T-helper 2 cell treated with Interferon-gamma antibody and Interleukin-4, amounts not matched to agents 5 μg/mL and 100 μg/mL, for 36 hours (primary cell): ENCODE measurements at regions not wholly inside any gene's neighbourhood (a gene's known extent, or its start where the extent isn't known, plus 50 kb on each side); places are given as distances from the start of the nearest gene placed in this dataset.
"Not testable (repeated sequence)": the region's sequence is repeated elsewhere in the genome, so short reads cannot be mapped to it uniquely, and the experiment has no call there.

ENCODE experiments used
- DNase-seq: peaks from one replicate; pipeline ENCODE4 v3.0.0; 2021; ENCODE audit warnings: low spot score
- H3K27ac Mint-ChIP-seq: one replicate; pipeline ENCODE4 v1.8.0; 2021; ENCODE audit warnings: mild to moderate bottlenecking, mixed read lengths
- H3K27me3 Mint-ChIP-seq: one replicate; pipeline ENCODE4 v1.8.0; 2021; ENCODE audit warnings: low read depth, mixed read lengths
- H3K36me3 Mint-ChIP-seq: one replicate; pipeline ENCODE4 v1.8.0; 2021; ENCODE audit warnings: low read depth, mixed read lengths
- H3K4me1 Mint-ChIP-seq: one replicate; pipeline ENCODE4 v1.8.0; 2021; ENCODE audit warnings: low read depth, mixed read lengths
- H3K4me3 Mint-ChIP-seq: one replicate; pipeline ENCODE4 v1.8.0; 2022; ENCODE audit warnings: mild to moderate bottlenecking, moderate library complexity, mixed read lengths
- H3K9me3 Mint-ChIP-seq: one replicate; pipeline ENCODE4 v1.8.0; 2021; ENCODE audit warnings: mixed read lengths

- Mint-ChIP-seq H3K4me3 (no peak overlapping the region), H3K9me3 (no peaks in the 10 kb centered on the region), H3K4me1 (no peaks in the 10 kb centered on the region), H3K36me3 (no peaks in the 10 kb centered on the region), H3K27me3 (no peaks in the 10 kb centered on the region), H3K27ac (no peak overlapping the region)
- no peak for DNase-seq
Measured at GRCh38 chrX:85591536-85591935, 212.1 kb upstream of the POF1B start.

- no peak for DNase-seq
- no peak overlapping the region for H3K27ac Mint-ChIP-seq
- no peaks in the 10 kb centered on the region for H3K4me1 Mint-ChIP-seq
- no peaks in the 10 kb centered on the region for H3K27me3 Mint-ChIP-seq
- no peak overlapping the region for H3K4me3 Mint-ChIP-seq
- H3K9me3 Mint-ChIP-seq = peaks cover 7% of the 10 kb centered on the region
- no peaks in the 10 kb centered on the region for H3K36me3 Mint-ChIP-seq
Measured at GRCh38 chrX:85590638-85591037, 211.2 kb upstream of the POF1B start.

DNA sequence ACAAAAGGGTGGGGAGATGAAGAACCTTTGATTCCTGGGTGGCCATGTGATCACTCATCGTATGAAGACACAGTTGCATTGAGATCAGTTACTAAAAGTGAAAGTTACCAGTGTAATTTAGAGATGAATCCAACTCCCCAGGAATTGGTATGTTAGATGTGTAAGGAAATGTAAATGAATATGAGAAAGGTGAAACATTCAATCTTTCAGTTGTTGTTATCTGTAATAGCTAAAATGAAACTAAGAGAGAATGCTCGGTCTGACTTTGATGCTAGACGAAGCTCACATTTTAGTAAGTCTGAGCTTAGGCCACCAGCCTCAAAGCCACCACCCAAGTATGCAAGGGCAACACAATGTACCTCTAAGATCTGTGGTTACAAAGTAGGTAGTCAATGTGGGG, 194.3 kb upstream of the POF1B start:
- peak overlapping the region; percentile 23 for H3K27ac Mint-ChIP-seq
- peak; percentile 2 for DNase-seq
- H3K27me3 Mint-ChIP-seq = no peaks in the 10 kb centered on the region
- no peaks in the 10 kb centered on the region for H3K36me3 Mint-ChIP-seq
- H3K4me1 Mint-ChIP-seq = peaks cover 5% of the 10 kb centered on the region
- peak overlapping the region; percentile 32 for H3K4me3 Mint-ChIP-seq
- no peaks in the 10 kb centered on the region for H3K9me3 Mint-ChIP-seq

- Mint-ChIP-seq H3K27ac (no peak overlapping the region), H3K4me3 (no peak overlapping the region), H3K36me3 (no peaks in the 10 kb centered on the region)
Measured at GRCh38 chrX:85570496-85570895, 191.0 kb upstream of the POF1B start.

GRCh38 chrX:85569686-85570085, 190.2 kb upstream of the POF1B start:
- H3K36me3 Mint-ChIP-seq = no peaks in the 10 kb centered on the region
- H3K27me3 Mint-ChIP-seq = no peaks in the 10 kb centered on the region
- H3K9me3 Mint-ChIP-seq = no peaks in the 10 kb centered on the region
- peaks cover 5% of the 10 kb centered on the region for H3K4me1 Mint-ChIP-seq
- no peak overlapping the region for H3K4me3 Mint-ChIP-seq
- no peak overlapping the region for H3K27ac Mint-ChIP-seq
- no peak for DNase-seq

More at GRCh38 chrX:85570496-85570895, 191.0 kb upstream of the POF1B start:
- no peaks in the 10 kb centered on the region for H3K27me3 Mint-ChIP-seq
- peaks cover 5% of the 10 kb centered on the region for H3K4me1 Mint-ChIP-seq
- DNase-seq = no peak
- H3K9me3 Mint-ChIP-seq = no peaks in the 10 kb centered on the region

DNA sequence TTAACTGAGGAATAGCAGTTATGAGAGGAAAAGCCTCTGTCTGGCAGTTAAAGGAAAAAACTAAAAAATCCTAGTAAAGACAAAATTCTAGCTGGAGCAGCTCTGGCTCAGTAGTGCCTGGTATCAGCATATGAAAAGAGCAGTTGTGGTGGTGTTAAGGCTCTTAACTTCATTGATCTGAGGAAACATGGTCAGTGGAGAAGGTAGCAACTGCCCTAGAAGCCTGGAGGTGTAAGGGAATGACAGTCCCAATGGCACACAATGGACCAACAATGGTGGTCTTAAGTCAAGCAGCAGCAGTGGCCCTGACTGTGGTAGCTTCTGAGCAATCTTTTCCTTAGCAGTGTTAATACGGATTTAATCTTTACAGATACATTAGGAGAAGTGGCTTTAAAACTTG, 189.6 kb upstream of the POF1B start:
- H3K36me3 Mint-ChIP-seq = no peaks in the 10 kb centered on the region
- no peak for DNase-seq
- no peaks in the 10 kb centered on the region for H3K9me3 Mint-ChIP-seq
- H3K4me1 Mint-ChIP-seq = peaks cover 5% of the 10 kb centered on the region
- no peak overlapping the region for H3K4me3 Mint-ChIP-seq
- H3K27ac Mint-ChIP-seq = no peak overlapping the region
- no peaks in the 10 kb centered on the region for H3K27me3 Mint-ChIP-seq

DNA sequence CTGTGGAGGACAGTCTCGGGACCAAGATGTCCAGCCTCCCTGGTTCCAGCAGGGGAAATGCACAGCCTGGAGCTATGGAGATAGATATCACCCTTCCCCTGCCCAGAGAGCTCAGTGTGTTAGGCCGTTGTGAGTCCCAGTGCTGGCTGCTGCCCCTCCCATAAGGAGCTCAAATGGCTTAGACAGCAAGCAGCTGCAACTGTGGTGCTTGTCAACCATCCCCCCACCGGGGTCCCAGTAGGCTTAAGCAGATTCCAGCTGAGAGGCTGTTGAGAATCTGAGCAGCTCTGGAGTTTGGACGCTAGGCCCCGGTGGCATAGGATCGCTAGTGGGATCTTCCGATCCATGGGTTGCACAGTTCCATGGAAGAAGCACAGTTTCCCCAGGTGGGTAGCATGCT, 181.8 kb upstream of the POF1B start:
- H3K4me3 Mint-ChIP-seq = no peak overlapping the region

DNA sequence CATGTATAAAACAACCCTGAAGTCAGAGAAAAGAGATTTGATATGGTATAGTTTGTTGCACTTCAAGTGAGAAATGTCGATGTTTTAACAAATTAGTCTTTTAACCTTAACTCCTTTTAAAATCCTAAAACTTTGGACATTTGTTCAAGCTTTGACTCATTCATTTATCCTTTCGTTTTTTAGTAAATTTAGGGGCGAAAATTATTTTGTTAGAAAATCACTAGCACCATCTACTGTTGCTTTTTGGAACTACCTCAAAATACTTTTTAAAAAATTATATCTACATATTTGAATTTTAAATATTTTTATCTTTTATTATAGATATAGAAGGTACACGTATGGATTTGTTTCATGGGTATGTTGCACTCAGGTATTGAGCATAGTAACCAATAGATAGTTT, 165.1 kb upstream of the POF1B start:
- Mint-ChIP-seq H3K27ac (no peak overlapping the region), H3K27me3 (no peaks in the 10 kb centered on the region), H3K9me3 (no peaks in the 10 kb centered on the region), H3K4me1 (no peaks in the 10 kb centered on the region), H3K4me3 (no peak overlapping the region), H3K36me3 (no peaks in the 10 kb centered on the region)
- DNase-seq = no peak

More for the DNA sequence above, 181.8 kb upstream of the POF1B start:
- Mint-ChIP-seq H3K36me3 (no peaks in the 10 kb centered on the region), H3K27ac (no peak overlapping the region), H3K4me1 (no peaks in the 10 kb centered on the region), H3K27me3 (no peaks in the 10 kb centered on the region), H3K9me3 (no peaks in the 10 kb centered on the region)
- no peak for DNase-seq

- no peak overlapping the region for H3K4me3 Mint-ChIP-seq
- no peaks in the 10 kb centered on the region for H3K4me1 Mint-ChIP-seq
- H3K27ac Mint-ChIP-seq = no peak overlapping the region
- DNase-seq = no peak
- no peaks in the 10 kb centered on the region for H3K27me3 Mint-ChIP-seq
- H3K9me3 Mint-ChIP-seq = no peaks in the 10 kb centered on the region
- H3K36me3 Mint-ChIP-seq = no peaks in the 10 kb centered on the region
Measured at GRCh38 chrX:85543866-85544265, 164.4 kb upstream of the POF1B start.

DNA sequence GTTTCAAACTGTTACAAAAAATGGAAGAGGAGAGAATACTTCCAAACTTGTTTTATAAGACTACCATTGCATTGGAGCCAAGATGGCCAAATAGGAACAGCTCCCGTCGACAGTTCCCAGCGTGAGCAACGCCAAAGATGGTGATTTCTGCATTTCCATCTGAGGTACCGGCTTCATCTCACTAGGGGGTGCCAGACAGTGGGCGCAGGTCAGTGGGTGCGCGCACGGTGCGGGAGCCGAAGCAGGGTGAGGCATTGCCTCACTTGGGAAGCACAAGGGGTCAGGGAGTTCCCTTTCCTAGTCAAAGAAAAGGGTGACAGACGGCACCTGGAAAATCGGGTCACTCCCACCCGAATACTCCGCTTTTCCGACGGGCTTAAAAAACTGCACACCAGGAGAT, 149.7 kb upstream of the POF1B start:
- not testable (repeated sequence) for H3K4me3 Mint-ChIP-seq, H3K27me3 Mint-ChIP-seq, DNase-seq, H3K36me3 Mint-ChIP-seq, H3K27ac Mint-ChIP-seq, H3K9me3 Mint-ChIP-seq, H3K4me1 Mint-ChIP-seq

GRCh38 chrX:85517994-85518718, 138.7 kb upstream of the POF1B start:
- Mint-ChIP-seq H3K9me3 (no peaks in the 10 kb centered on the region), H3K4me3 (no peak overlapping the region), H3K36me3 (no peaks in the 10 kb centered on the region), H3K4me1 (no peaks in the 10 kb centered on the region), H3K27me3 (no peaks in the 10 kb centered on the region), H3K27ac (no peak overlapping the region)
- DNase-seq = no peak

- Mint-ChIP-seq H3K4me3 (no peak overlapping the region), H3K4me1 (no peaks in the 10 kb centered on the region), H3K9me3 (no peaks in the 10 kb centered on the region), H3K36me3 (no peaks in the 10 kb centered on the region), H3K27me3 (no peaks in the 10 kb centered on the region), H3K27ac (no peak overlapping the region)
- no peak for DNase-seq
Measured at GRCh38 chrX:85516131-85516530, 136.7 kb upstream of the POF1B start.

DNA sequence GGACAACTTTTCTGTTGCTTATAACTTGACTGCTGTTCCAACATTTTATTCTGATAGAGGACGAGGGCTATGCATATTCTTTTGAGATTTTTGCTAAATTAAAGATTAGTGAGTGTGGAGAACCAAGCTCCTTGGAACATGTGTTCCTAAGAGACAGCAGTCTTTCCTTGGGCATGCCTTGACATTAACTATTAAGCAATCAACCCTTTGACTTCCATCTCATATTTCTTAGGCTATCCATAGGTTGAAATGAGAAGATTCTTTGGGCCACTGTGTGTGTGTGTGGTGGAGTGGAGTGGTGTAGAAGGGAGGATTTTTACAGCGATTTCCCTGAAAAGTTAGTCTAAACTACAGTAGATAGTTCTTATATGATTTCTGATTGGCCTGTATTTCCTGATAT, 127.4 kb upstream of the POF1B start:
- Mint-ChIP-seq H3K36me3 (no peaks in the 10 kb centered on the region), H3K4me3 (no peak overlapping the region), H3K4me1 (no peaks in the 10 kb centered on the region), H3K27ac (no peak overlapping the region), H3K9me3 (no peaks in the 10 kb centered on the region), H3K27me3 (no peaks in the 10 kb centered on the region)
- DNase-seq = no peak

DNA sequence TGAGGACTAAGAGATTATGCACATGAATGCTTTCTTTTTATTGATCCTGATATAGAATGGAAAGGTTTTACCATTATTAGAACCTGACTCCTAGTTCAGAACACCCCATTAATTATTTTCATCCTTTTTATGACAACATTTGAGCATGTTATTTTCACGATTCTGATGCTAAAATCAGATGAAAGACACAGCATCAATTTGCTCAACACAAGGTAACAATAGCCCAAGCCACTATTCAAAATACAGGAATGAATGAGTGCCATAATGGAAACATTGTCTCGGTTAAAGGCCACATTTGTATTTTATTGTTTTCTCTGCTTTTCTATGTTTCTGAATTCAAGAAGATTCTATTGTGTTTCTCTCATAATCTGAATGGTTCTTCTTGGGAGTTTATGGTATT, 126.3 kb upstream of the POF1B start:
- Mint-ChIP-seq H3K4me3 (no peak overlapping the region), H3K27me3 (no peaks in the 10 kb centered on the region), H3K4me1 (no peaks in the 10 kb centered on the region), H3K27ac (no peak overlapping the region), H3K36me3 (no peaks in the 10 kb centered on the region), H3K9me3 (no peaks in the 10 kb centered on the region)
- no peak for DNase-seq

DNA sequence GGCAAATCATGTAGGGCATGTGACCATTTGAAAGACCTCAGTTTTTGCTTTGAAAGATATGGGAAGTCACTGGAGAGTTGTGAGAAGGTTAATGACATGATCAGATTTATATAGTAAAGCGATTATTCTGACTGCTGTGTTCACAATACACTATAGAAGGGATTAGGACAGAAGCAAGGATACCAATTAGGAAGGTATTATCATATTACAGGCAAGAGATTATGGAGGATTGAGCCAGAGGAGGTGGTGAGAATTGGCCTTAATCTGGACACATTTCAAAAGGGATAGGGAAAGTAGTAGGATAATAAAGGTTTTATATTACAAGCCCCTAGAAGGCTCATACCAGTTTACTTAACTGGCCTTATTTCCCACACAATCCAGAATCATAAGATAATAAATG, 124.9 kb upstream of the POF1B start:
- Mint-ChIP-seq H3K27me3 (no peaks in the 10 kb centered on the region), H3K36me3 (no peaks in the 10 kb centered on the region), H3K9me3 (no peaks in the 10 kb centered on the region), H3K4me1 (no peaks in the 10 kb centered on the region), H3K4me3 (no peak overlapping the region), H3K27ac (no peak overlapping the region)
- no peak for DNase-seq
